ENCODE measurements at regions not wholly inside any gene's neighbourhood (a gene's known extent, or its start where the extent isn't known, plus 50 kb on each side); places are given as distances from the start of the nearest gene placed in this dataset.

DNA sequence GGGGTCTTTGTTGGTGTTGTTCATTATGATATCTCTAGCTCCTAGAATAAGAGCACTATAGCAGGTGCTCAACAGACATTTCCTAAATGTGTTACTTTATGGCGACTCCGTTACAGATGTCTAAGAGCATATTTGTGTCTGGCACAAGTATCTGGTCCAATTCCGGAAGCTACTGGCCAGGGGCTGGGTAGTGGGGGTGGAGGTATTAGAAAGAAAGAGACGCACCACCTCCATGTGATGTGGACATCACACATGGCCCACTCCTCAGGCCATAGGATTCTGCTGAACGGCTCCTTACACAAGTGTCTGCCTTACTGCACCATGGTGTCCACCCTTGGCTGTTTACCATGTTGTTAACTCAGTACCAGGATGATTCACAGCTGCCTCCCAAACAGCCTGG is 296.8 kb upstream of the MKI67 start:
- TF ChIP-seq, protein P1, sequence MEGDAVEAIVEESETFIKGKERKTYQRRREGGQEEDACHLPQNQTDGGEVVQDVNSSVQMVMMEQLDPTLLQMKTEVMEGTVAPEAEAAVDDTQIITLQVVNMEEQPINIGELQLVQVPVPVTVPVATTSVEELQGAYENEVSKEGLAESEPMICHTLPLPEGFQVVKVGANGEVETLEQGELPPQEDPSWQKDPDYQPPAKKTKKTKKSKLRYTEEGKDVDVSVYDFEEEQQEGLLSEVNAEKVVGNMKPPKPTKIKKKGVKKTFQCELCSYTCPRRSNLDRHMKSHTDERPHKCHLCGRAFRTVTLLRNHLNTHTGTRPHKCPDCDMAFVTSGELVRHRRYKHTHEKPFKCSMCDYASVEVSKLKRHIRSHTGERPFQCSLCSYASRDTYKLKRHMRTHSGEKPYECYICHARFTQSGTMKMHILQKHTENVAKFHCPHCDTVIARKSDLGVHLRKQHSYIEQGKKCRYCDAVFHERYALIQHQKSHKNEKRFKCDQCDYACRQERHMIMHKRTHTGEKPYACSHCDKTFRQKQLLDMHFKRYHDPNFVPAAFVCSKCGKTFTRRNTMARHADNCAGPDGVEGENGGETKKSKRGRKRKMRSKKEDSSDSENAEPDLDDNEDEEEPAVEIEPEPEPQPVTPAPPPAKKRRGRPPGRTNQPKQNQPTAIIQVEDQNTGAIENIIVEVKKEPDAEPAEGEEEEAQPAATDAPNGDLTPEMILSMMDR (IDR thresholded peaks at IDR 0.05; ENCODE audit: poor library complexity), result no peak
- TF ChIP-seq EZH2phosphoT487 (IDR thresholded peaks at IDR 0.05; ENCODE audit: low read depth, severe bottlenecking, unreplicated experiment), result no peak
